NCI-H345 treated with DMSO at 0.1 percent for 48 hours (cell line): ENCODE measurements at regions not wholly inside any gene's neighbourhood (a gene's known extent, or its start where the extent isn't known, plus 50 kb on each side); places are given as distances from the start of the nearest gene placed in this dataset.

Experiments used
- DNase-seq: peaks from one replicate; lab custom pipeline; 2025; ENCODE audit not compliant: unreplicated experiment; lab: John Stamatoyannopoulos, UW

- DNase-seq: no peak
Observed at GRCh38 chr16:86965840-86966550, 351.2 kb downstream of the C16orf95 start.

GRCh38 chr16:86966777-86967176, 350.4 kb downstream of the C16orf95 start:
- DNase-seq: no peak

DNA sequence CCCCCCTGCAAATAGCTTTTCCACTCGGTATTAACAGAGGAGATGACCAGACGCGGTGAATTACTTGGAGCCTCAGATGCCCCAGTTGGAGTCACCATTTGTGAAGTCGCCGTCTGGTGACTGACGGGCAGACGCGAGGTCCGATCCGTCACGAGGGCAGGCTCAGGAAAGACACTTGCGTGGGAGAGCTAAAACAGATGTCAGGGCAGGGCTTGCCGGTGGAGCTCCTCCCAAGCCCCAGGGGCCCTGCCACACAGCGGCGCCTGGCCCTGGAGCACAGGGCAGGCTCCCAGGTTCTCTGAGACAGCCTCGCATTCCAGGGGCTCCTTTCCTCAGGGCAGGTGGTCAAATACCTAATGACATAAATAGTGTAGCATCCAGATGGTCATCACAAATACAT, 348.3 kb downstream of the C16orf95 start:
- no peak for DNase-seq

DNA sequence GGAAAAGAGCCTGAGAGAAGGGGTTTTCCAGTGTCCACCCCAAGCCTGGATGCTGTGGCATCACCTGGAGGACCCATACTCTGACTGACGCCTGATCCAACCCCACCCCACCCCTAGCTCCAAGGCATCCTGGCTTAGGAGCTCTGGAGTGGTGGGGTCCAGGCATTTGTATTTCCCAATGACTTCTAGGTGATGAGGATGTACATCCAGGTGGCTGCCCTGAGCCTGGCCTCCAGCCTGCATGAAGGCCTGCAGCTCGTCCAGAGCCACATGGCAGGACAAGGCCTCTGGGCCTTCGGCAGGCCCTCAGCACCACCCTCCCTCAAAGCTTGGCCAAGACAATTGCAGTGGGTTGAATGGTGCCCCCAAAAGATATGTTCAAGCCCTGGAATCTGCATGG, 347.5 kb downstream of the C16orf95 start:
- no peak for DNase-seq

DNA sequence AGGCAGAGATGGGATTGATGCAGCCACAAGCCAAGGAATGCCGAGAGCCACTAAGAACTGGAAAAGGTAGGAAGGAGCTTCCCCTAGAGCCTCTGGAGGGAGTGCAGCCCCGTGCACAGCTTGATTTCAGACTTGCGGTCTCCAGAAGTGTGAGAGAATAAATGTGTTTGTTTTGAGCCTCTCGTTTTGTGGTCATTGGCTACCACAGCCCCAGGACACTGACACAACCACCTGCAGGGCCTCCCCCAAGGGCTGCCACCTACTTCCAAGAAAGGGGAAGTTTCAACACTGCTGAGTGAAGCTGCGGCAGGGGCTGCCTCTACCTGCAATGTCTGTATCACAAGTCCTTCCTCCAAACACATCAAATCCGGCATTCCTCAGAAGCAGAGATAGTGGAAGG, 346.9 kb downstream of the C16orf95 start:
- no peak for DNase-seq

DNA sequence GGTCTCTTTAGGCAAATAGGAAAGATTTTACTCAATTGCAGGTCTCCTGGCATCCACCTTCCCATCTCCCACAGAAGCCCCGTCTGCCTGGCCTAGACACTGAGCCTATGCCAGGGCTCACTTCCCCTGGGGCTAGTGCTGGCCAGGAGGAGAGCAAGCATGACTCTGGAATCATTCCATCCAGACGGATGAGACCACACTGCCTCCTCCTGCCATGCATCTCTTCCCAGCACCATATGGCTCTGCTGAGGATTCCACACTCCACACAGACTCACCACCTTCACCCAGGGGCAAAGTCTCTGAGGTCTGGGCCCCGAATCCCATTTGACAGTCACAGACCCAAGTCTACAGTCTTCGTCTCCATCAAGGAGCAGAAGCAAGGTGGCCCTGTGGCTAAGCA, 346.5 kb downstream of the C16orf95 start:
- DNase-seq: no peak

GRCh38 chr16:86971251-86971650, 345.9 kb downstream of the C16orf95 start:
- no peak for DNase-seq

GRCh38 chr16:86974120-86974519, 343.1 kb downstream of the C16orf95 start:
- DNase-seq: no peak

DNA sequence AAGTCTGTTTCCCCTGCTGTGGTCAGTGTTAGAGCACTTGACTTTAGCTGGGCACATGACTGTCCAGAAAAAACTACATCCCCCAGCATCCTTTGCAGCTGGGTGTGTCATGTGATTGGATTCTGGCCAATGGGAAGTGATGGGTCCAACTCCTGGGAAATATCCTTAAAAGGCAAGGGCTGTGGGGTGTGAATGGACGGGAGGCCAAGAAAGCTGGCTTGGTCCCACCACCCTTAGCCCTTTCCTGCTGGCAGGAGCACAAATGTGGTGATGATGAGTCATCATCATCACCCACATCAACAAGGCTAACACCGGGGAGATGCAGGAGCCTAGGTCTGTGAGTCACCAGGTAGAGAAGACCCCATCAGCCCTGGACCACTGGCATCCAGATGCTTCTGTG, 341.7 kb downstream of the C16orf95 start:
- no peak for DNase-seq

DNA sequence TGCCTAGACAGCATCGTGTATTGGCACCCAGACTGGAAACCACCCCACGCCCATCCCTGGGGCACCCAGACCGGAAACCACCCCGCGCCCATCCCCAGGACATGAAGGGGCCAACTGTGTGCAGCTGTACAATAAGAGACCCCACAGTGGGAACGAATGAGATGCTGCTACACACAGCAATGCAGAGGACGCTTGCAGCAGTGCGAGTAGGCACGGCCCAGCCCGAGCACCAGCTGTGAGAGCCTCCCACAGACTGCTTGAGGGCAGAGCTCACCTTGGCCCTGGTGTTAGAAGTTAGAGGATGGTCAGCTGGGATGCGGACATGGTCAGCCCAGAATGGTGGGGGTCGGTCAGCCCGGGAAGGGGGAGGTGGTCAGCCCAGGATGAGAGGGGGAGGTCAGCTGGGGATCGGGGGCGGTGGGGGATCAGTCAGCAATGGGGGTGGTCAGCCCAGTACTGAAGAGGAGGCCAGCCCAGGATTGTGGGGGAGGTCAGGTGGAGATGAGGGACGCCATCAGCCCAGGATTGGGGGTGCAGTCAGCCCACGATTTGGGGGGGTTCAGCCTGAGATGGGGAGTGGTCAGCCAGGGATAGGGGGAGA, 340.0 kb downstream of the C16orf95 start:
- no peak for DNase-seq

- no peak for DNase-seq
Observed at GRCh38 chr16:86978445-86979030, 338.7 kb downstream of the C16orf95 start.

GRCh38 chr16:86979061-86979460, 338.1 kb downstream of the C16orf95 start:
- no peak for DNase-seq

- DNase-seq: no peak
Observed at GRCh38 chr16:86979984-86980553, 337.1 kb downstream of the C16orf95 start.

DNA sequence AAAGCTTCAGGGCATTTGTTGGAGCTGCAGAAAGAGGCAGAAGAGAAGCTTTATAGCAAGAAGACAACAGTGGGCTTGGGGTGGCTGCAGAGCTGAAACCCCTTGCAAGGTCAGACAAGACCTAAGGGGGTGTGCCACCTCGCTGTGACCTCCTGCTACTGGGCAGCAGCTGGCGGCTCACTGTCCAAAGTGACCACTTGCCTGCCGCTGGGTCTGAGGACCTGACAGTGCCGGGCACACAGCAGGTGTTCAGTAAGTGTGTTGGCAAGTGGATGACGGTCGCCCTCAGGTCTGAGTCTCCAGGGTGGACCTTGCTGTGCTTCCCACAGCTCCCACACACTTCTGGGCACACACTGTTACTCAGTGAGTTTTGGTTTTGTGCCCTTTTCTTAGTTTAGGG, 336.5 kb downstream of the C16orf95 start:
- DNase-seq: no peak

- no peak for DNase-seq
Observed at GRCh38 chr16:86982347-86982596, 334.9 kb downstream of the C16orf95 start.

- no peak for DNase-seq
Observed at GRCh38 chr16:86982912-86983311, 334.3 kb downstream of the C16orf95 start.

- no peak for DNase-seq
Observed at GRCh38 chr16:86983621-86984020, 333.6 kb downstream of the C16orf95 start.

DNA sequence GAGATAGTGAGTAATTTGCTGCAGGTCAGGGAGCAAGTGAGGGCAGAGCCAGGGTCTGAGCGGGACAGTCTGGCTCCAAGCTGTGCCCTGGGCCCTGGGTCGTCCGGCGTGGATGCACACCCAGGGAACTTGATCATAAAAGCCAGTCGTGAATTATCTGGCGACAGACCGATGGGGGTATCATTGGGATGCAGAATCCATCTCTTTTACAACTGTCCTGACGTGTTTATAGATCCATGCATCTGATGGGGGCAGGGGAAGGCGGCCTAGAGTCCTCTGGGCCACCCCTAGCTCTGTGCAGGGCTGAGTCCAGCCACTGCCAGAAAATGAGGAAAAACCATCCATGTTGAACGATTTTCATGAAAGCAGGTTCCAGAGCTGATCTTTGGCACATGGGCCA, 332.8 kb downstream of the C16orf95 start:
- no peak for DNase-seq

GRCh38 chr16:86984991-86985647, 332.1 kb downstream of the C16orf95 start:
- DNase-seq: no peak

DNA sequence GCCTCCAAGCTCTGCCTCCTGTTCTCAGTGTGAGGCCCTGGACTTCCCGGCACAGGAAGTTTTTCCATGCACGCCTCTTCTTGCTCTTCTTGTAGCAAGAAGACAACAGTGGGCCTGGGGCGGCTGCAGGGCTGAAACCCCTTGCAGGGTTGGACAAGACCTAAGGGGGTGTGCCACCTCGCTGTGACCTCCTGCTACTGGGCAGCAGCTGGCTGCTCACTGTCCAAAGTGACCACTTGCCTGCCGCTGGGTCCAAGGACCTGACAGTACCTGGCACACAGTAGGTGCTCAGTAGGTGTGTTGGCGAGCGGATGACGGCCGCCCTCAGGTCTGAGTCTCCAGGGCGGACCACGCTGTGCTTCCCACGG, 331.6 kb downstream of the C16orf95 start:
- DNase-seq: no peak

DNA sequence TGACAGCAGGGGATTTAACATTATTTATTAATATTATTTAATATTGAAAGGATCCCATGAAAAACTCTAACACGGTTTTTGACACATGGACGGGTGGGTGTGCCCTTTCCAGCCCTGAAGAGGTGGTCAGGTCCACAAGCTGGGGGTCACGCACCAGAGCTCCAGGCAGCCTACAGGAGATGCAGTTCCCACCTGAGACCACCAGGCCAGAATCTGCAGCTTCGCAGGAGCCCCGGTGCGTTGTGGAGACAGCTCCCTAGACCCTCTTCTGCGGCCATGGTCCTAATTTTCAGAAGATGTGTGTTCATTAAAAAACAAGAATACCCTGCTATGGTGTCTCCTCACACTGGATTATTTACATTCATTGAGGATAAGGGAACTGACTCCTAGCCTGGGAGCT, 331.1 kb downstream of the C16orf95 start:
- no peak for DNase-seq

GRCh38 chr16:86986809-86987487, 330.2 kb downstream of the C16orf95 start:
- DNase-seq: no peak
